HEK293 (cell line): ENCODE measurements at regions not wholly inside any gene's neighbourhood (a gene's known extent, or its start where the extent isn't known, plus 50 kb on each side); places are given as distances from the start of the nearest gene placed in this dataset.

Experiments used
- CTCF ChIP-seq: fragments of 450-650 bp; formaldehyde crosslinking; IDR thresholded peaks from 2 replicates; pipeline ENCODE4 v1.5.1; 2016; ENCODE audit warnings: missing biosample characterization, missing genetic modification characterization
- SP2 ChIP-seq: fragments of 450-650 bp; formaldehyde crosslinking; IDR thresholded peaks from 2 replicates; pipeline ENCODE4 v1.5.1; 2016; ENCODE audit warnings: missing biosample characterization, missing genetic modification characterization
- TCF7L2 ChIP-seq: IDR thresholded peaks from 2 replicates; pipeline ENCODE4 v1.6.1; 2011; ENCODE audit warnings: low read depth, mild to moderate bottlenecking, inconsistent platforms, low read length, moderate library complexity, borderline replicate concordance
- ZBTB26 ChIP-seq: fragments of 450-650 bp; formaldehyde crosslinking; optimal IDR thresholded peaks from 2 replicates; pipeline ENCODE3; 2016; ENCODE audit warnings: missing biosample characterization, mild to moderate bottlenecking, missing genetic modification characterization

GRCh38 chr7:47153058-47153457 lies 428.9 kb downstream of the TNS3 start:
- no peak for TF ChIP-seq TCF7L2
- no peak for TF ChIP-seq ZBTB26 (tag by site-specific recombination)
- no peak for TF ChIP-seq CTCF (tag by site-specific recombination)
- no peak for TF ChIP-seq SP2 (tag by site-specific recombination)
